SK-N-SH (cell line): ENCODE measurements at regions not wholly inside any gene's neighbourhood (a gene's known extent, or its start where the extent isn't known, plus 50 kb on each side); places are given as distances from the start of the nearest gene placed in this dataset.

Experiments
- CTCF ChIA-PET: fragments of 300-600, 350-600 bp; formaldehyde crosslinking; extraction: SDS; loops from one replicate; lab custom pipeline; 2021; lab: Yijun Ruan, JAX
- POLR2A ChIA-PET: fragments of 350-600 bp; sonication (Branson Sonifier 250); formaldehyde crosslinking; extraction: SDS; loops from one replicate; lab custom pipeline; 2020; ENCODE audit warnings: antibody characterized with exemption, inconsistent platforms; lab: Yijun Ruan, JAX
- DNase-seq: peaks from one replicate; pipeline ENCODE4 v3.0.0; 2012
- H2AFZ ChIP-seq: fragments of 200-600 bp; sonication (generic); 2 replicates; pipeline ENCODE4 v1.8.1; 2016; ENCODE audit warnings: antibody characterized with exemption, mild to moderate bottlenecking, low read depth
- H3F3A ChIP-seq: fragments of 200-600 bp; sonication (generic); replicated peaks from 2 replicates; pipeline ENCODE3; 2016; ENCODE audit warnings: antibody characterized with exemption, mild to moderate bottlenecking; ENCODE audit not compliant: insufficient read depth
- H3K27ac ChIP-seq, 2 experiments: fragments of 200-500 bp in 1 of 2; fragments of 200-600 bp in 1 of 2; sonication (Bioruptor generic) in 1 of 2; sonication (generic), shearing (Covaris generic) in 1 of 2; 2 replicates each; pipeline versions ENCODE4 v1.5.1 to v1.6.1; 2014 to 2016; ENCODE audit warnings: low read depth in 2 of 2, inconsistent platforms in 1 of 2, low read length in 1 of 2, mild to moderate bottlenecking in 1 of 2, mixed read lengths in 1 of 2
- H3K27me3 ChIP-seq: fragments of 200-600 bp; sonication (generic), shearing (Covaris generic); 2 replicates; pipeline ENCODE4 v1.6.1; 2016; ENCODE audit warnings: mixed run types; ENCODE audit not compliant: insufficient read depth
- H3K36me3 ChIP-seq, 2 experiments: fragments of 200-500 bp in 1 of 2; fragments of 200-600 bp in 1 of 2; sonication (Bioruptor generic) in 1 of 2; sonication (generic) in 1 of 2; replicated peaks in 1 of 2; 2 replicates each; pipeline versions ENCODE3 to v1.5.1; 2014 to 2016; ENCODE audit warnings: low read length in 1 of 2, mild to moderate bottlenecking in 1 of 2; ENCODE audit not compliant: insufficient read depth in 2 of 2, control insufficient read depth in 1 of 2
- H3K4me1 ChIP-seq, 2 experiments: fragments of 200-500 bp in 1 of 2; fragments of 200-600 bp in 1 of 2; sonication (Bioruptor generic) in 1 of 2; sonication (generic), shearing (Covaris generic) in 1 of 2; 2 replicates each; pipeline versions ENCODE4 v1.5.1 to v1.6.1; 2014 to 2016; ENCODE audit warnings: low read depth in 1 of 2, low read length in 1 of 2, mixed run types in 1 of 2; ENCODE audit not compliant: insufficient read depth in 2 of 2, control insufficient read depth in 1 of 2
- H3K4me2 ChIP-seq: fragments of 200-600 bp; sonication (generic), shearing (Covaris generic); 2 replicates; pipeline ENCODE4 v1.6.1; 2017; ENCODE audit warnings: mixed run types
- H3K4me3 ChIP-seq, 2 experiments: fragments of 200-500 bp in 1 of 2; fragments of 200-600 bp in 1 of 2; sonication (Bioruptor generic) in 1 of 2; sonication (generic), shearing (Covaris generic) in 1 of 2; 2 replicates each; pipeline versions ENCODE4 v1.5.1 to v1.8.1; 2014 to 2016; ENCODE audit warnings: low read depth in 2 of 2, inconsistent platforms in 1 of 2, low read length in 1 of 2, mild to moderate bottlenecking in 1 of 2, mixed read lengths in 1 of 2, moderate library complexity in 1 of 2
- H3K79me2 ChIP-seq: fragments of 200-600 bp; sonication (generic); 2 replicates; pipeline ENCODE4 v1.8.1; 2017; ENCODE audit warnings: mild to moderate bottlenecking; ENCODE audit not compliant: insufficient read depth
- H3K9ac ChIP-seq: fragments of 200-600 bp; sonication (generic); 2 replicates; pipeline ENCODE4 v1.6.1; 2017; ENCODE audit warnings: mixed run types
- H3K9me2 ChIP-seq: fragments of 200-600 bp; sonication (generic); 2 replicates; pipeline ENCODE4 v1.6.1; 2017; ENCODE audit warnings: mixed run types
- H3K9me3 ChIP-seq: fragments of 200-600 bp; sonication (generic); 2 replicates; pipeline ENCODE4 v1.6.1; 2017; ENCODE audit warnings: mixed run types, mild to moderate bottlenecking, moderate library complexity
- H4K20me1 ChIP-seq: fragments of 200-600 bp; sonication (generic); 2 replicates; pipeline ENCODE4 v1.6.1; 2017; ENCODE audit warnings: mild to moderate bottlenecking, mixed run types; ENCODE audit not compliant: insufficient read depth
- CTCF ChIP-seq: fragments of 200-600 bp; sonication (generic); IDR thresholded peaks from 2 replicates; pipeline ENCODE4 v1.6.1; 2017; ENCODE audit warnings: antibody characterized with exemption, mild to moderate bottlenecking, moderate library complexity
- ELF1 ChIP-seq: IDR thresholded peaks from 2 replicates; pipeline ENCODE4 v1.4.0; 2012
- EP300 ChIP-seq, 2 experiments: IDR thresholded peaks; 2 replicates each; pipeline versions ENCODE4 v1.4.0 to v1.6.1; 2012; ENCODE audit warnings: borderline replicate concordance in 1 of 2, low read depth in 1 of 2, low read length in 1 of 2
- EZH2phosphoT487 ChIP-seq: fragments of 200-600 bp; sonication (generic); IDR thresholded peaks from 2 replicates; pipeline ENCODE4 v1.6.1; 2017; ENCODE audit warnings: low read depth, mixed run types, mild to moderate bottlenecking, antibody characterized with exemption, moderate library complexity, borderline replicate concordance
- FOSL2 ChIP-seq: IDR thresholded peaks from 2 replicates; pipeline ENCODE4 v1.4.0; 2012; ENCODE audit warnings: low read depth, mild to moderate bottlenecking, moderate library complexity, borderline replicate concordance
- FOXM1 ChIP-seq: IDR thresholded peaks from 2 replicates; pipeline ENCODE4 v1.4.0; 2012; ENCODE audit warnings: low read depth, mild to moderate bottlenecking
- GABPA ChIP-seq: IDR thresholded peaks from 2 replicates; pipeline ENCODE4 v1.4.0; 2012; ENCODE audit warnings: low read depth, mild to moderate bottlenecking
- MEF2A ChIP-seq: IDR thresholded peaks from 2 replicates; pipeline ENCODE4 v1.4.0; 2012; ENCODE audit warnings: low read depth, borderline replicate concordance
- MXI1 ChIP-seq: IDR thresholded peaks from 2 replicates; pipeline ENCODE4 v1.6.1; 2012; ENCODE audit warnings: mild to moderate bottlenecking, low read depth, low read length, improper control_type of control experiment
- NFIC ChIP-seq: IDR thresholded peaks from 2 replicates; pipeline ENCODE4 v1.4.0; 2012; ENCODE audit warnings: borderline replicate concordance
- PBX3 ChIP-seq: IDR thresholded peaks from 2 replicates; pipeline ENCODE4; 2012
- RAD21 ChIP-seq: IDR thresholded peaks from 2 replicates; pipeline ENCODE4 v1.6.1; 2012; ENCODE audit warnings: mild to moderate bottlenecking, low read length
- RCOR1 ChIP-seq: fragments of 150-350 bp; IDR thresholded peaks from 2 replicates; pipeline ENCODE4 v1.6.1; 2017; ENCODE audit warnings: antibody characterized with exemption, low read length
- SIN3A ChIP-seq: IDR thresholded peaks from 2 replicates; pipeline ENCODE4 v1.6.1; 2012; ENCODE audit warnings: low read depth, mild to moderate bottlenecking, low read length, moderate library complexity, borderline replicate concordance
- SMC3 ChIP-seq: IDR thresholded peaks from 2 replicates; pipeline ENCODE4 v1.6.1; 2012; ENCODE audit warnings: low read depth, low read length, improper control_type of control experiment
- TCF12 ChIP-seq: IDR thresholded peaks from 2 replicates; pipeline ENCODE4 v1.4.0; 2012
- TEAD4 ChIP-seq: IDR thresholded peaks from 2 replicates; pipeline ENCODE4 v1.4.0; 2012; ENCODE audit warnings: mild to moderate bottlenecking, borderline replicate concordance; ENCODE audit not compliant: insufficient read depth
- YY1 ChIP-seq: IDR thresholded peaks from 2 replicates; pipeline ENCODE4 v1.4.0; 2012; ENCODE audit warnings: low read depth, mild to moderate bottlenecking
- WGBS: methylation state at CpG from one replicate; pipeline ENCODE4 v1.1.6; 2017; ENCODE audit warnings: low lambda C conversion rate; 5-methylcytosine and 5-hydroxymethylcytosine counted together
- TF ChIP-seq, protein P1 (sequence below): fragments of 150-350 bp; IDR thresholded peaks from 2 replicates; pipeline ENCODE4 v1.6.1; 2016; ENCODE audit warnings: mild to moderate bottlenecking, low read depth, low read length

- Histone ChIP-seq H3K4me3 (no peak overlapping the region), H3K9me2 (no peaks in the 10 kb centered on the region), H3K4me2 (no peak overlapping the region), H3F3A (no peaks in the 10 kb centered on the region), H3K4me1 (peaks cover 0 to 6% of the 10 kb centered on the region in 2 experiments; a peak in 1 of 4 replicates), H2AFZ (no peak overlapping the region), H3K27me3 (no peaks in the 10 kb centered on the region), H3K36me3 (no peaks in the 10 kb centered on the region), H3K79me2 (no peaks in the 10 kb centered on the region), H3K9ac (no peak overlapping the region), H3K9me3 (no peaks in the 10 kb centered on the region), H4K20me1 (no peaks in the 10 kb centered on the region), H3K27ac (no peak overlapping the region)
- CTCF ChIA-PET = interaction anchor here (1.0 to 6.4 kb wide), 5 partner anchors 17 to 863 kb away, joined by 3 to 142 read pairs (median 8); no protein-coding TSS in a partner anchor
- DNase-seq = no peak
- no peak for TF ChIP-seq TEAD4
- TF ChIP-seq EP300 (IDR thresholded peaks at IDR 0.05; ENCODE audit: borderline replicate concordance in 1 of 2, low read depth in 1 of 2, low read length in 1 of 2) = no peak
- no peak for TF ChIP-seq SMC3
- TF ChIP-seq TCF12 = no peak
- no peak for TF ChIP-seq RAD21
- TF ChIP-seq CTCF = no peak
- TF ChIP-seq EZH2phosphoT487 = no peak
- TF ChIP-seq, protein P1, sequence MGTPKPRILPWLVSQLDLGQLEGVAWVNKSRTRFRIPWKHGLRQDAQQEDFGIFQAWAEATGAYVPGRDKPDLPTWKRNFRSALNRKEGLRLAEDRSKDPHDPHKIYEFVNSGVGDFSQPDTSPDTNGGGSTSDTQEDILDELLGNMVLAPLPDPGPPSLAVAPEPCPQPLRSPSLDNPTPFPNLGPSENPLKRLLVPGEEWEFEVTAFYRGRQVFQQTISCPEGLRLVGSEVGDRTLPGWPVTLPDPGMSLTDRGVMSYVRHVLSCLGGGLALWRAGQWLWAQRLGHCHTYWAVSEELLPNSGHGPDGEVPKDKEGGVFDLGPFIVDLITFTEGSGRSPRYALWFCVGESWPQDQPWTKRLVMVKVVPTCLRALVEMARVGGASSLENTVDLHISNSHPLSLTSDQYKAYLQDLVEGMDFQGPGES = no peak
- TF ChIP-seq MEF2A = no peak
- no peak for TF ChIP-seq SIN3A
- TF ChIP-seq FOSL2 = no peak
- no peak for TF ChIP-seq MXI1
- no peak for TF ChIP-seq NFIC
- no peak for TF ChIP-seq GABPA
- TF ChIP-seq PBX3 = no peak
- TF ChIP-seq RCOR1 = no peak
- TF ChIP-seq YY1 = no peak
- no peak for TF ChIP-seq FOXM1
- no peak for TF ChIP-seq ELF1
- POLR2A ChIA-PET = no interaction called here
- 20% methylated on average over 1 of the region's 1 CpG for WGBS
These were observed 88.4 kb upstream of the CSF3R start for GRCh38 chr1:36571106-36571505.
